ENCODE measurements at regions not wholly inside any gene's neighbourhood (a gene's known extent, or its start where the extent isn't known, plus 50 kb on each side); places are given as distances from the start of the nearest gene placed in this dataset.
A peak's percentile ranks its signal among the peaks of the same experiment; 100 is the strongest.

GRCh38 chr7:16083931-16084330 lies 337.4 kb downstream of the CRPPA start:
- Histone ChIP-seq H3K27ac (ENCODE audit: low read depth, low read length) (no peak overlapping the region), H3K4me1 (ENCODE audit: control insufficient read depth in 2 of 2, insufficient read depth in 2 of 2, low read length in 2 of 2) (no peaks in the 10 kb centered on the region), H3K36me3 (ENCODE audit: control insufficient read depth in 2 of 3, insufficient read depth in 3 of 3, low read length in 3 of 3) (no peaks in the 10 kb centered on the region), H3K9me3 (ENCODE audit: control insufficient read depth in 2 of 3, low read length in 3 of 3) (no peaks in the 10 kb centered on the region), H3K27me3 (ENCODE audit: control insufficient read depth in 2 of 2, insufficient read depth in 2 of 2, low read length in 2 of 2) (no peaks in the 10 kb centered on the region), H3K4me3 (ENCODE audit: low read length) (no peak overlapping the region)
- no peaks in the 10 kb centered on the region for H3K9me3 Mint-ChIP-seq
- POLR2A ChIA-PET, result no interaction called here
- H3K27ac Mint-ChIP-seq, result no peak overlapping the region
- no peak for ATAC-seq
- H3K4me3 Mint-ChIP-seq, result no peak overlapping the region
- CTCF ChIA-PET, result no interaction called here
- DNase-seq, result no peak
- H3K27me3 Mint-ChIP-seq, result no peaks in the 10 kb centered on the region
- intact Hi-C loops (cut with micrococcal nuclease), result no loop called here
- peaks cover 0 to 9% (median 0%) of the 10 kb centered on the region in 7 donors for H3K4me1 Mint-ChIP-seq
- H3K36me3 Mint-ChIP-seq, result no peaks in the 10 kb centered on the region

GRCh38 chr7:16080131-16080530 lies 341.2 kb downstream of the CRPPA start:
- ChIA-PET POLR2A (interaction anchor here (0.8 kb wide), 1 partner anchor 336 kb away, joined by 3 read pairs; no protein-coding TSS in a partner anchor), CTCF (no interaction called here)
- no peak for ATAC-seq
- Histone ChIP-seq H3K27ac (ENCODE audit: low read depth, low read length) (no peak overlapping the region), H3K27me3 (ENCODE audit: control insufficient read depth in 2 of 2, insufficient read depth in 2 of 2, low read length in 2 of 2) (no peaks in the 10 kb centered on the region), H3K4me1 (ENCODE audit: control insufficient read depth in 2 of 2, insufficient read depth in 2 of 2, low read length in 2 of 2) (no peaks in the 10 kb centered on the region), H3K36me3 (ENCODE audit: control insufficient read depth in 2 of 3, insufficient read depth in 3 of 3, low read length in 3 of 3) (no peaks in the 10 kb centered on the region), H3K9me3 (ENCODE audit: control insufficient read depth in 2 of 3, low read length in 3 of 3) (no peaks in the 10 kb centered on the region), H3K4me3 (ENCODE audit: low read length) (no peak overlapping the region)
- Mint-ChIP-seq H3K27ac (no peak overlapping the region), H3K36me3 (no peaks in the 10 kb centered on the region), H3K4me3 (no peak overlapping the region), H3K27me3 (no peaks in the 10 kb centered on the region), H3K9me3 (no peaks in the 10 kb centered on the region), H3K4me1 (peaks cover 0 to 10% (median 0%) of the 10 kb centered on the region in 7 donors)
- DNase-seq, result no peak
- intact Hi-C loops (cut with micrococcal nuclease), result no loop called here

GRCh38 chr7:16079723-16080122 lies 341.6 kb downstream of the CRPPA start:
- H3K4me1 ChIP-seq (ENCODE audit: control insufficient read depth in 2 of 2, insufficient read depth in 2 of 2, low read length in 2 of 2), result no peaks in the 10 kb centered on the region
- H3K4me3 ChIP-seq (ENCODE audit: low read length), result no peak overlapping the region
- no peak for DNase-seq
- no peaks in the 10 kb centered on the region for H3K27me3 ChIP-seq (ENCODE audit: control insufficient read depth in 2 of 2, insufficient read depth in 2 of 2, low read length in 2 of 2)
- Mint-ChIP-seq H3K27me3 (no peaks in the 10 kb centered on the region), H3K4me3 (no peak overlapping the region), H3K9me3 (no peaks in the 10 kb centered on the region), H3K4me1 (peaks cover 0 to 10% (median 0%) of the 10 kb centered on the region in 7 donors), H3K27ac (no peak overlapping the region), H3K36me3 (no peaks in the 10 kb centered on the region)
- intact Hi-C loops (cut with micrococcal nuclease), result loop anchor here (2.0 to 10.0 kb wide), 3 partner anchors 775 to 843 kb away; no protein-coding TSS in a partner anchor
- H3K9me3 ChIP-seq (ENCODE audit: control insufficient read depth in 2 of 3, low read length in 3 of 3), result no peaks in the 10 kb centered on the region
- ChIA-PET POLR2A (no interaction called here), CTCF (no interaction called here)
- H3K27ac ChIP-seq (ENCODE audit: low read depth, low read length), result no peak overlapping the region
- ATAC-seq, result no peak
- no peaks in the 10 kb centered on the region for H3K36me3 ChIP-seq (ENCODE audit: control insufficient read depth in 2 of 3, insufficient read depth in 3 of 3, low read length in 3 of 3)

GRCh38 chr7:16078076-16078952 lies 343.0 kb downstream of the CRPPA start:
- H3K4me3 Mint-ChIP-seq, result no peak overlapping the region
- H3K4me3 ChIP-seq (ENCODE audit: low read length), result no peak overlapping the region
- intact Hi-C loops (cut with micrococcal nuclease), result loop anchor here (1.0 to 10.0 kb wide), 4 partner anchors 487 to 844 kb away; no protein-coding TSS in a partner anchor
- H3K27me3 Mint-ChIP-seq, result no peaks in the 10 kb centered on the region
- DNase-seq (peak in 7 of 9 donors; percentile 4 to 29 (median 19)), ATAC-seq (no peak)
- H3K9me3 Mint-ChIP-seq, result no peaks in the 10 kb centered on the region
- H3K27ac Mint-ChIP-seq, result no peak overlapping the region
- ChIA-PET CTCF (interaction anchor here (1.3 to 2.2 kb wide), 2 partner anchors 486 to 488 kb away, joined by 6 to 15 read pairs; no protein-coding TSS in a partner anchor), POLR2A (no interaction called here)
- no peaks in the 10 kb centered on the region for H3K36me3 Mint-ChIP-seq
- peaks cover 0 to 10% (median 0%) of the 10 kb centered on the region in 7 donors for H3K4me1 Mint-ChIP-seq
- no peaks in the 10 kb centered on the region for H3K4me1 ChIP-seq (ENCODE audit: control insufficient read depth in 2 of 2, insufficient read depth in 2 of 2, low read length in 2 of 2)
- no peak overlapping the region for H3K27ac ChIP-seq (ENCODE audit: low read depth, low read length)
- no peaks in the 10 kb centered on the region for H3K36me3 ChIP-seq (ENCODE audit: control insufficient read depth in 2 of 3, insufficient read depth in 3 of 3, low read length in 3 of 3)
- H3K9me3 ChIP-seq (ENCODE audit: control insufficient read depth in 2 of 3, low read length in 3 of 3), result no peaks in the 10 kb centered on the region
- H3K27me3 ChIP-seq (ENCODE audit: control insufficient read depth in 2 of 2, insufficient read depth in 2 of 2, low read length in 2 of 2), result no peaks in the 10 kb centered on the region

- intact Hi-C loops (cut with micrococcal nuclease), result loop anchor here (5.0 to 10.0 kb wide), 2 partner anchors 767 to 1374 kb away; no protein-coding TSS in a partner anchor
These were observed 350.0 kb downstream of the CRPPA start for GRCh38 chr7:16071246-16071857.

GRCh38 chr7:16070806-16071205 lies 350.5 kb downstream of the CRPPA start:
- Mint-ChIP-seq H3K4me3 (no peak overlapping the region), H3K36me3 (no peaks in the 10 kb centered on the region), H3K27me3 (peaks cover 0 to 16% (median 11%) of the 10 kb centered on the region in 5 donors), H3K9me3 (no peaks in the 10 kb centered on the region), H3K27ac (no peak overlapping the region), H3K4me1 (no peaks in the 10 kb centered on the region)
- intact Hi-C loops (cut with micrococcal nuclease), result loop anchor here (5.0 to 10.0 kb wide), 2 partner anchors 766 to 1374 kb away; no protein-coding TSS in a partner anchor
- H3K27ac ChIP-seq (ENCODE audit: low read depth, low read length), result no peak overlapping the region
- no peaks in the 10 kb centered on the region for H3K4me1 ChIP-seq (ENCODE audit: control insufficient read depth in 2 of 2, insufficient read depth in 2 of 2, low read length in 2 of 2)
- ATAC-seq (no peak), DNase-seq (no peak)
- no peaks in the 10 kb centered on the region for H3K36me3 ChIP-seq (ENCODE audit: control insufficient read depth in 2 of 3, insufficient read depth in 3 of 3, low read length in 3 of 3)
- no peak overlapping the region for H3K4me3 ChIP-seq (ENCODE audit: low read length)
- no peaks in the 10 kb centered on the region for H3K9me3 ChIP-seq (ENCODE audit: control insufficient read depth in 2 of 3, low read length in 3 of 3)
- ChIA-PET POLR2A (no interaction called here), CTCF (no interaction called here)
- no peaks in the 10 kb centered on the region for H3K27me3 ChIP-seq (ENCODE audit: control insufficient read depth in 2 of 2, insufficient read depth in 2 of 2, low read length in 2 of 2)

More at GRCh38 chr7:16071246-16071857, 350.0 kb downstream of the CRPPA start:
- Mint-ChIP-seq H3K4me1 (no peaks in the 10 kb centered on the region), H3K27ac (no peak overlapping the region), H3K9me3 (no peaks in the 10 kb centered on the region), H3K27me3 (peaks cover 0 to 16% (median 11%) of the 10 kb centered on the region in 5 donors), H3K4me3 (no peak overlapping the region), H3K36me3 (no peaks in the 10 kb centered on the region)
- DNase-seq (peak in 5 of 9 donors; percentile 20 to 41 (median 26)), ATAC-seq (peak; percentile 49)
- Histone ChIP-seq H3K9me3 (ENCODE audit: control insufficient read depth in 2 of 3, low read length in 3 of 3) (no peaks in the 10 kb centered on the region), H3K4me3 (ENCODE audit: low read length) (no peak overlapping the region), H3K27ac (ENCODE audit: low read depth, low read length) (no peak overlapping the region), H3K27me3 (ENCODE audit: control insufficient read depth in 2 of 2, insufficient read depth in 2 of 2, low read length in 2 of 2) (no peaks in the 10 kb centered on the region), H3K4me1 (ENCODE audit: control insufficient read depth in 2 of 2, insufficient read depth in 2 of 2, low read length in 2 of 2) (no peaks in the 10 kb centered on the region), H3K36me3 (ENCODE audit: control insufficient read depth in 2 of 3, insufficient read depth in 3 of 3, low read length in 3 of 3) (no peaks in the 10 kb centered on the region)
- ChIA-PET POLR2A (no interaction called here), CTCF (no interaction called here)
